T-helper 1 cell treated with Interleukin-12 subunit alpha and Interleukin-12 subunit beta and Interleukin-4 antibody, amounts not matched to agents 30 ng/mL and 1 ng/mL, for 36 hours (primary cell): ENCODE measurements at regions not wholly inside any gene's neighbourhood (a gene's known extent, or its start where the extent isn't known, plus 50 kb on each side); places are given as distances from the start of the nearest gene placed in this dataset.

ENCODE experiments used
- intact Hi-C: fragments of 100-400 bp; cut with micrococcal nuclease; formaldehyde crosslinking; loops from one replicate; pipeline ENCODE4 v1.15.1; 2024

DNA sequence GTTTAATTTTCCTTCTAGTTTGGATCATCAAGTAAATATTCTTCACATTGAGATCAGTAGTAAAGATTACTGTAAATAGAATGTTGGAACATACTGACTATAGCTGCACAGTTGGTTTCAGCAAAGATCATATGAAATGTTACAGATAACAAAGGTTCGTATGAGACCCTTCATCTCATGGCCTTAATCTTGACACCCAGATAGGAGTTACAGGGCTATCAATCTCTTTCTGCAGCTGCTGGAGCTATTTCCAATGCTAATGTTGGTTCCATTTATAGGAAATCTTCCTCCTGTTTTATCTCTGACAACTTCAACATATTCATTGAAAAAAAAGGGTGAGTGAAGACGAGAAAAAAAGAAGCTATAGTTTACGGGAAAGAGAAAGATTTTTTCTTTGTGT lies 495.6 kb downstream of the JRKL start:
- intact Hi-C loops, result no loop called here

DNA sequence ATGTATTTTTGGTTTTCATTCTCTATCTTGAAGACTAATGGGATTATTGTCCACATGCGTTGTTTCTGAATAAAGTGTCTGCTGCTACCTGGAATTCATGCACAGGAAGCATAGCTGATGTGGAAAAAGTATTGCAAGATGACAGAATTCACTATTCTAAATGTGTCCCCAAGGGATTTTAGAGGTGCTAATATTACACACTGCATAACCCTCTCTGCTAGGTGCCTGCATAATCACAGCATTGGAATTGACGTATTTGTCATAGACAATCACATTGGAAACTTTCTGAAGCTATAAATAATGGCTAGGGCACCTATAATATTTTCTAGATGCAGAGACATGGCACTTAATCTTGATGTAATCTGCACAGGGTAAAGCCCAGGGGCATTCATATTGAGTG lies 496.1 kb downstream of the JRKL start:
- intact Hi-C loops, result no loop called here

DNA sequence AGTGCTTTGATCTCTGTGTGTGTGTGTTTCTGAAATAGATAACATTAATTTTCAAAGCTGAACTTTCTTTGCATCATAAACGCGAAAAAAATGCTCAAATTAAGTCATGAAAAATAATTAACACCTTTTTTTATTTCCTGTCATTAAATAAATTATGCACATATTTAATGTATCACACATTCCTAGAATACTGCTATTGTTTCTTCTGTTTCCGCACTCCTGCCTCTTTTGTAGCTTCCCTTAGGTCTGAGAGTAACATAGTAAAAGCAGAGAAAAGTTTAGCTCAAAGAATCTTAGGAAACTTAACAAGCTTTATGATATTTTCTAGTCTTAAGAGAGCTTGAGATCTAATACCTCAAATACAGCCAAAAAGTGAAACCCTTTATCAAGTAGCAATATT lies 504.2 kb downstream of the JRKL start:
- intact Hi-C loops, result no loop called here

DNA sequence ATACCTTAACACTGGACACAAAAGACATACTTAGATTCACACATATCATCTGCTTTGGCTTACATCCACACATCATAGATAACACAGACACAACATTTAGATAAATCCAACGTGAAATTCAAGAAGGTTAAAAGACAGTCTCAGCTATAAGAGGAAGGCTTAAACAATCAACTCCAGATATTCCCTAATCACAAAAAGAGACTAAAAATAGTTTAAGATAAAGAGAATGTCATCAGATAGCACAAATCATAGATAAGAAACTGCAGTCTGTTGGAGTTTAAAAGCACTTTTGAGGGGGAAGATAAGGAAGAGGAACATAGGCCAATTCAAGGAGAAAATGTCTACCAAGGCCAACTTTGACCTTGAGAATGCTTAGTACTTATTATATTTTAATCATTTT lies 504.8 kb downstream of the JRKL start:
- intact Hi-C loops, result no loop called here

- intact Hi-C loops, result no loop called here
Observed at GRCh38 chr11:96899971-96900370, 510.2 kb downstream of the JRKL start.

DNA sequence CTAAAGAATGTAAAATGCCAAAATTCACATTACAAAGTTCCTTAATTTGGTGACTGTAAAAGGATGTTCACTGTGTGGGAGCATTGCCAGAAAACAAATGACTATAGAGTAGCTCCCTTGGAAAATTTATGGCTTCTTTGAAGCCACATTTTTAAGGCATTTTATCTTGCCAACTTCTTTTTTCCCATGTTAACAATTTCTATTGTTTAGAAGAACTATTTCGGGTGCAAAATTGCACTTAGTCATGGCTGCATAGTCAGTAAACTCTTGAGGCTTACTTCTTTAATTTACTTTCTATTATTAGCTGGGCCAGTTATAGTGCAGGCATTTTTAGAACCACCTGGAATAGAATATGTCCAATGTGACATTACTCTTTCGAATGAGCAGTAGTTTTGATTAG lies 515.3 kb downstream of the JRKL start:
- intact Hi-C loops, result no loop called here

GRCh38 chr11:96905663-96906062 lies 515.9 kb downstream of the JRKL start:
- intact Hi-C loops, result no loop called here

DNA sequence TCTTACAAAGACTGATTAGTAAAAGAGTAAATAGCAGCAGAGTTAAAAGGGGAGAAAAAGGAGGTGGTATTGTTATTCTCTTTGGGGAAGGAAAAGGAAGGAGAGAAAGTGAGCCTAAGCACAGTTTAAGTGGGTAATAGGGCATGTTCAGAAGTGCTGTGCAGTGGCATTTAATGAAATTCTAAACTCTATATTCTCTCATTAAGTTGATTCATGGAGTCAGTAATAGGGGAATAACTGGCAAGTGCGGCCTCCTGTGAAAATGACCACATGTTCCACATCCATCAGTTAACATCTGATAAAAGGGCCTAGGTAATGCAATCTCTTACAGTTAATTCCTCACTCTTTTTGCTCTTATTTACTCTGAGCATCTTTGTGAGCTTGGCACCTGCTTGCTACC lies 516.7 kb downstream of the JRKL start:
- intact Hi-C loops, result no loop called here

GRCh38 chr11:96925862-96926261 lies 536.0 kb downstream of the JRKL start:
- intact Hi-C loops, result no loop called here

DNA sequence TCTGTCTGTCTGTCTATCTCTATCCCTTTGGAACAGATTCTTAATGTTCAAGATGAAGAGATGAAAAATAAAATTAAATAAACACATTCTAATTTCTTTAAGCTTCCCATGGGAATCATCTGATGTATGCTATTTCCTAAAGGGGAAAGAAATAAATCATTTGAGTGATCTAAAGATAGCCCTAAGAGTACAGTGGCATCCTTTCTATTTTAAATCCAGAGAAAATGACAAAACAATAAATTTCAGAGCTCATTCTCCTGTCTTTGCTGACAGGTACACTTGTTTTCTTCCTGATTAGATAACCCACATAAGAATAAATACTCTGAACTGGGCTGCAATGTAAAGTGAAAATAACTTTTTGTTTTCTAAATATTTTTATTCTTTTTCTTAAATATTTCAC lies 550.4 kb downstream of the JRKL start:
- intact Hi-C loops, result no loop called here

GRCh38 chr11:96942855-96943254 lies 553.0 kb downstream of the JRKL start:
- intact Hi-C loops, result no loop called here

- intact Hi-C loops, result no loop called here
Observed at GRCh38 chr11:96943970-96944369, 554.2 kb downstream of the JRKL start.

DNA sequence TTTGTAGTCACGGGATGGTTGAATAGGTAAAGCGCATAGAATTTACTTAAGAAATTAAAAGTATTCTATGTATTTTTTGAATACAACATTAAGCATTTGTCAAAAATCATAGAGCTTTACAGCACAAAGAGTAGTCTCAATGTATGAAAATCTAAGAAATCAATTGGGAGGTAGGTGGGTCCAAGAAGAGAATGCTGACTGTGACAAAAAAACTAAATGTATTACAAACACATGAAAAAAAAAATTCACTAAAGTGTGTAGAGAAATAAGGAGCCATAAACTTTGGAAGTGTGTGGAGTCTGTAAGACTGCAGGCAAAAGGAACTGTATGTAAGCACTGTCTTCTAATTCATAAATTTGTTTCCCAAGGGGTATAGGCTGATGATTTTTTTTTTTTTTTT lies 558.3 kb downstream of the JRKL start:
- intact Hi-C loops, result no loop called here

- intact Hi-C loops, result no loop called here
Observed at GRCh38 chr11:96949464-96949863, 559.7 kb downstream of the JRKL start.

GRCh38 chr11:96954587-96955242 lies 564.9 kb downstream of the JRKL start:
- intact Hi-C loops, result no loop called here

GRCh38 chr11:96960476-96960875 lies 570.7 kb downstream of the JRKL start:
- intact Hi-C loops, result no loop called here

DNA sequence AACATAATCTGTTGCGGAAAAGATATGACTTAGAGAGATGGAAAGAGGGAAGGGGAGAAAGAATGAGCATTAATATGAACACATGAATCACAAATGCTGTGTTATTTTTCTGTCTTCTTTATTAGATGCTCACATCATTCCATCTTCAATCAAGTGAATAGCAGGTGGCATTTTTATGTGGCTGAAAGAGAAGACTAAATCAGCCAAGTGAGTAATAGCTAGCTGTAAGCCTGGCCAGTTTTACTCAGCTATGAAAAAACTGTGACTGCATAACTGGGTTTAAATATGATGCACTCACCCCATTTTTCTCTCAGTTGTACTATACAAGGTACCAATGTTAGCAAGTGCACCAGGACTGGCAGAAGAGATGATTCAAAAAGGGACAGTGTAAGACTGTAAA lies 571.1 kb downstream of the JRKL start:
- intact Hi-C loops, result no loop called here

DNA sequence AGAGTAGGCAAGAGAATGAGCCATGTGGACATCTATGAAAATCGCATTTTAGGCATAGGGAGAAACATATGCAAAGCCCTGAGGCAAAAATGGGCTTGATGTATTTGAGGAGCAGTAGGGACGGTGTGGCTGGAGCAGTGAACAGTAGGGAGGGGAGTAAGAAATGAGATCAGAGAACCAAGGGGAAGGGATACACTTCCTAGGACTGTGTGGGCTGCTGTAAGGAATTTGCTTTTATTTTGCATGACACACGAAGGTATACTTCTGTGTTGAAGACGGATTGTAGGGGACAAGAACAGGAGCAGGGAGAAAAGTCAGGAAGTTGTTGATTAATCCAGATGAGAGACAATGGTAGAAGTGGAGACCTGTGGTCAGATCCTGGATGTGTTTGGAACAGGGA lies 572.1 kb downstream of the JRKL start:
- intact Hi-C loops, result no loop called here

GRCh38 chr11:96963375-96963774 lies 573.6 kb downstream of the JRKL start:
- intact Hi-C loops, result no loop called here

- intact Hi-C loops, result no loop called here
Observed at GRCh38 chr11:96964661-96965060, 574.8 kb downstream of the JRKL start.

GRCh38 chr11:96967616-96968015 lies 577.8 kb downstream of the JRKL start:
- intact Hi-C loops, result no loop called here

GRCh38 chr11:96969251-96969650 lies 579.4 kb downstream of the JRKL start:
- intact Hi-C loops, result no loop called here

GRCh38 chr11:96978751-96979150 lies 588.9 kb downstream of the JRKL start:
- intact Hi-C loops, result no loop called here

- intact Hi-C loops, result no loop called here
Observed at GRCh38 chr11:96986516-96986915, 596.7 kb downstream of the JRKL start.
